DOHH2 (cell line): ENCODE measurements at regions not wholly inside any gene's neighbourhood (a gene's known extent, or its start where the extent isn't known, plus 50 kb on each side); places are given as distances from the start of the nearest gene placed in this dataset.

Experiments
- EZH2phosphoT487 ChIP-seq: fragments of 200-600 bp; sonication (generic); IDR thresholded peaks from 2 replicates; pipeline ENCODE4 v1.6.1; 2017; ENCODE audit warnings: borderline replicate concordance, mild to moderate bottlenecking, antibody characterized with exemption, low read length, moderate library complexity, mixed read lengths
- TF ChIP-seq, protein P1 (sequence below): fragments of 200-600 bp; sonication (generic); IDR thresholded peaks from one replicate; pipeline ENCODE4 v1.5.1; 2014; ENCODE audit warnings: antibody characterized with exemption, mild to moderate bottlenecking, low read depth, low read length; ENCODE audit not compliant: poor library complexity, severe bottlenecking

DNA sequence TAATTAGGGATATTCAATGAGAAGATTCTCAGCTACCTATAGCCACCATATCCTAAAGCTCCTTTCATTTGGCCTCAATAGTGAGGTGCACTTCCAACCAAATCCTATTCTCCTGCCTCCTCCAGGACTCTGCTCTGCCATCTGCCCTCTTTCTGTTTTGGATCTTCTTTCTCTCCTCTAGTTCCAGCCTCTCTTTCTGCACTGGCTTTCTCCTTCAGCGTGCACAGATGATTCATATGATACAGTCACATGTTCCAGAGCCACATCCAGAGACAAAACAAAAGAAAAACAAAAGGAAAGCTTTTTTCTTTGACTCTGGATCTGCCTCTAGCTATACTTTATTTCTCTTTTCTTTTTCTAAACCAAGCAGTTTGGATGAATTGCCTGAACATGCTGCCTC, 531.9 kb upstream of the MAN1A1 start:
- TF ChIP-seq, protein P1, sequence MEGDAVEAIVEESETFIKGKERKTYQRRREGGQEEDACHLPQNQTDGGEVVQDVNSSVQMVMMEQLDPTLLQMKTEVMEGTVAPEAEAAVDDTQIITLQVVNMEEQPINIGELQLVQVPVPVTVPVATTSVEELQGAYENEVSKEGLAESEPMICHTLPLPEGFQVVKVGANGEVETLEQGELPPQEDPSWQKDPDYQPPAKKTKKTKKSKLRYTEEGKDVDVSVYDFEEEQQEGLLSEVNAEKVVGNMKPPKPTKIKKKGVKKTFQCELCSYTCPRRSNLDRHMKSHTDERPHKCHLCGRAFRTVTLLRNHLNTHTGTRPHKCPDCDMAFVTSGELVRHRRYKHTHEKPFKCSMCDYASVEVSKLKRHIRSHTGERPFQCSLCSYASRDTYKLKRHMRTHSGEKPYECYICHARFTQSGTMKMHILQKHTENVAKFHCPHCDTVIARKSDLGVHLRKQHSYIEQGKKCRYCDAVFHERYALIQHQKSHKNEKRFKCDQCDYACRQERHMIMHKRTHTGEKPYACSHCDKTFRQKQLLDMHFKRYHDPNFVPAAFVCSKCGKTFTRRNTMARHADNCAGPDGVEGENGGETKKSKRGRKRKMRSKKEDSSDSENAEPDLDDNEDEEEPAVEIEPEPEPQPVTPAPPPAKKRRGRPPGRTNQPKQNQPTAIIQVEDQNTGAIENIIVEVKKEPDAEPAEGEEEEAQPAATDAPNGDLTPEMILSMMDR, result no peak
- TF ChIP-seq EZH2phosphoT487, result no peak
